HG03060 (cell line): ENCODE measurements at regions not wholly inside any gene's neighbourhood (a gene's known extent, or its start where the extent isn't known, plus 50 kb on each side); places are given as distances from the start of the nearest gene placed in this dataset.

Experiments
- ATAC-seq: cut with Tn5 transposase; IDR thresholded peaks from one replicate; pipeline ENCODE4 v1.9.1; 2021; ENCODE audit warnings: low read depth, moderate number of reproducible peaks; ENCODE audit not compliant: unreplicated experiment

GRCh38 chr12:65620046-65620445 lies 204.2 kb upstream of the HMGA2 start:
- ATAC-seq = no peak

- ATAC-seq = no peak
Measured at GRCh38 chr12:65622056-65622455, 202.2 kb upstream of the HMGA2 start.

DNA sequence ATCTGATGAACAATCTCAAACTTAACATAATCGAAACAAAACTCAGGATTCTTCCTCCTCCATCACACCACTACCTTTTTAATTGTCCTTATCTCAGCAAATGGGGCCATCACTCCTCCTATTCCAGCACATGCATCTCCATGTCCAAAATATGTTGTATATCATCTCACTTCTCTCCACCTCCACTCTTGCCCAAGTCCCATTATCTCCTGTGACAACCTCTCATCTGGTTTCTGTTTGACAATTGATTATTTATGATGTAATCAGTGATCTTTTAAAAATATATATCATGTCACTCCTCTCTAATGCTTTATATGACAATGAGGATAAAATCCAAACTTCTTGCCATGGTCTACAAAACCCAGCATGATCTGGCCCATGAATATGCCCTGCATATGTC lies 200.8 kb upstream of the HMGA2 start:
- ATAC-seq = no peak

GRCh38 chr12:65624554-65625086 lies 199.7 kb upstream of the HMGA2 start:
- no peak for ATAC-seq

- ATAC-seq = no peak
Measured at GRCh38 chr12:65628061-65628460, 196.2 kb upstream of the HMGA2 start.

DNA sequence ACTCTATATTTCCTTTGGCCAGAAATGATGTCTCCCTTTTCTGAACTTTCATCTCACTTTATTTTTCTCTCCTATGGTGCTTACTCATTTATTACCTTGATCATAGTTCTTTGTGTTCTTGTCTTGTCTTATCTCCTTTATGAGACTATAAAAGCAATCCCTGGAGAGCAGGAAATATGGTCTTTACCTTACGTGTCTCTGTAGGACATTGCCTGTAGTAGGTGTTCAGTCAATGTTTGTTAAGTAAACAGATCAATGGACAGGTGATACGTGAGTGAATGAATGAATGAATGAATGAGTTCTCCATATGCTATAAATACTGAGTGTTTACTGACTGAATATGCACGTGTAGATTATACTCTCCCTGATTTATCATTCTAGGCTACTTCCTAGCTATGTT lies 193.7 kb upstream of the HMGA2 start:
- ATAC-seq = no peak

DNA sequence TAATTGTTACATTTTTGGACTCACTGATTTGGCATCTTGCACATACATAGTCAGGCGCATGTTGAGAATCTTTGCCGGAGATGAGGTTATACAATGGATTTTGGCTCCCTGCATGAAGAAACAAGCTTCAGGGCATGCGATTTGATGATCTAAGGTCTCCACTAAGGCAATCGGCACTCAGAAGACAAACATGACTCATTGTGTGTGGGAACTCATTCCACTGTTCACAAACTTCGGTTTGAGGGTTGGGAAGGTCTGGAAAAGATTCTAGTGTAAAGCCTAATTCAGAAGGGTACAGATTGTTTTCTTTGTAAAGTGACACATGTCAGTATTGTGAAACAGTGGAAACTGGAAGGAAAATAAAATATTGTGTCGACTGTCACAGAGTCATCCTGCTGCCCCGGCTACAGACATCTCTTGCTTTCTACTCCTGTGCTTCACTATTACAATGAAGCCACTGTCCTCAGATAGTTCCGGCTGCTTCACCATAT lies 192.6 kb upstream of the HMGA2 start:
- no peak for ATAC-seq

DNA sequence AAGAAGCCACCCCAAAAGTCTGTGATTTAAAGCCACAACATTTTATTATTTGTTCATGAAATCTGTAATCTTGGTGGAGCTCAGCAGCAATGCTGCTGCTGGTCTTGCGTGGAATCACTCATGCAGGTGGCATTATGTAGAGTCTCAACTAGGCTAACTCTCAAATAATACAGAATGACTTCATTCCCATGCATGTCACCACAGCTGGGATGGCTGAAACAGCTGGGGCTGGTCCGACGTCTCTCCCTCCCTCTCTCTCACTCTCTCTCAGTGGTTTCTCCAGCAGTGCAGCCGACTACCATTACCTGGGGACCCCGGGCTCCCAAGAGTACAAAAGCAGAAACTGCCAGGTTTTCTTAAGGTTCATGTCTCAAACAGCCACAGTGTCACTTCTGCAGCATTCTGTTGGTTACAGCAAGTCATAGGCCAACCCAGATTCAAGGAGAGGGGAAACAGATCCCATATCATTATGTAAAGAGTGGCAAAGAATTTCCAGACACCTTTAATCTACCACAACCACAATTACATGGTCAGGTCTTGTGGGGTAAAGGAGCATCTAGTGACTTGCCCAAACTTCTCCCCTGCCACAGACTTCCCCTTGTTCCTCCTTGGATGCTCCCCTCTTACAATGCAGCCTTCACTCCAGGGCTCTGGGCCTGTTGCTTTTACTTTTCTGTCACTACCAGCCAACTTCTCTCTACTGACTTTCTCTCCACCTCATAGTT lies 192.0 kb upstream of the HMGA2 start:
- ATAC-seq = no peak

DNA sequence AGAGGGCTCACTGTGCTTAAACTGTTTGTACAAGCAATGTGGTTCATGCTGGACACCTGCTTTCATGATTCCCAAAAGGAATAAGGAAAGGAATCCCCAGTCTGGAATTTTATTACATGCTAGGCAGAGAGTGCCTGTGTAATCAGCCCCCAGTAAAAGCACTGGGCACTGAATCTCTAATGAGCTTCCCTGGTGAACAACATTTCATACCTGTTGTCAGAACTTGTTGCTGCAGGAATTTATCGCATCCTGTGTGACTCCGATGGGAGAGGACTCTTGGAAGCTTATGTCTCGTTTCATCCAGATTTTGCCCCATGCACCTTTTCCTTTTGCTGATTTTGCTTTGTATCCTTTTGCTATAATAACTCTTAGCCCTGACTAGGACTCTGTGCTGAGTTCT lies 190.2 kb upstream of the HMGA2 start:
- no peak for ATAC-seq

DNA sequence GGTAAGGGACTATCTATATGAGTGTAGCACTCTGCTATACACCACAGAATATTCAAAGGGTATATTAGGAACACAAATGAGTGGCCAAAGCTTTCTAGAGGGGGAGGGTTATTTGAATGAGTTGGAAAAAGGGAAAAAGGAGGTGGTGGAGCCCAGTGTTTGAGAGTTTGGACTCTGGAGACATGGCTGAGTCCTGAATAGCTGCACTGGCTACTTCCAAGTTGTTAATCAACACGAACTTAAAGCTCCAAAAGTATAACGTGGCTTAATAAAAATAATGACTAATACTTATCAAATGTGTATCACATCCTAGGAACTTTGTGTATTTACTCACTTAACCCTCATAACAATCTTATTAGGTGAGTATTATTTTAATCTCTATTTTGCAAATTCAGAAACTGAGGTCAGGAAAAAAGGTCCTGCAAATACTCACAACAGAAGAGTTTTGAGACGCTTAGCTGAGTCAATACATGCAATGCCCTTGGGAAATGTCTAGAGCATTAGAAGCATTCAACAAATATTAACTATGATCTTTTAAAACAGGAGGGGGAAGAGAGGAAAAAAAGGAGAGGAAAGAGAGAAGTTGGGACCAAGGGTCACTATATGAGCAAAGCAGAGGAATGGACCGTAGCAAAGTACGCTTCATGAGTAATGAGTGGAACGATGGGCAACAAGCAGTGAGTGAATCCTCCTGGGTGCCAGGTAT lies 189.5 kb upstream of the HMGA2 start:
- ATAC-seq = no peak

DNA sequence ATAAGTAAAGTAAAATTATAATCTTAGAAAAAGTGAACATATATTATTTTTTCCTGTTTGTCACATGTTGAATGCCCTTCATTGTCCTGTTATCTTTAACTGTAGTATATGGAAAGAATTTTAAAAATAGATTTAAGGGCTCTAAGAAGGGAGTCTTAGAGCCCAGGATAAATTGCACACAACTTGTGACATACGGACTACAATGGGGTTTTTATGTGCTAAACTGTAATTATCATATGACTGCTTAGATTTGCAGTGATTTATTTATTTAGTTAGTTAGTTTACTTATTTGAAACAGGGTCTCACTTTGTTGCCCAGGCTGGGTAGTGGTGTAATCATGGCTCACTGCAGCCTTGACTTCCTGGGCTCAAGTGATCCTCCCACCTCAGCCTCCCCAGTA lies 187.8 kb upstream of the HMGA2 start:
- ATAC-seq = no peak

GRCh38 chr12:65637150-65637549 lies 187.1 kb upstream of the HMGA2 start:
- no peak for ATAC-seq

GRCh38 chr12:65637774-65638173 lies 186.5 kb upstream of the HMGA2 start:
- ATAC-seq = no peak

- ATAC-seq = no peak
Measured at GRCh38 chr12:65638324-65638723, 186.0 kb upstream of the HMGA2 start.

GRCh38 chr12:65640489-65640901 lies 183.8 kb upstream of the HMGA2 start:
- no peak for ATAC-seq

GRCh38 chr12:65642061-65642661 lies 182.1 kb upstream of the HMGA2 start:
- ATAC-seq = no peak

- no peak for ATAC-seq
Measured at GRCh38 chr12:65643171-65643570, 181.1 kb upstream of the HMGA2 start.

GRCh38 chr12:65643595-65644386 lies 180.5 kb upstream of the HMGA2 start:
- no peak for ATAC-seq

DNA sequence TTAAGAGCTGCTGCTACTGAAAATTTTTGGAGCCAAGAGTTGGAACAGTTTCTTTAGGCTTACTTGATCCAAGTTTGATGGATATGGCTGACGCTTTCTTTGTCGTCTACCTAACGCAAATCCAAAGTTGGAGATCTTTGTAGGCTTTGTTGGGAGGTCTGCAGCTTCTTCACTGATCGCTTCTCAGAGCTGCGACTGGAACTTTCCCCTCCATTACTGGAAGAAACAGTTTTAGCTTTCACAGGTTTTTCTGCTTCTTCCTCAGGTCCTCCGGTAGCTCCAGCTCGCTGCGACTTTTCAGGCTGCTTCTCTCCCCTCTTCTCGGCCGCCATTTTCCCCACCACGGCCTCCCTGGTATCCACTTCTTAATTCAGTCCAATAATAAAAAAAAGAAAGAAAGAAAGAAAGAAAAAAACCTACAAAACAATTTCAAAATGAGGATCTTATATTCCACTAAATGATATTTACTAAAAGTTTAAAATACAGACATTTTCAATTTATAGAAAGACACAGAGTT lies 178.1 kb upstream of the HMGA2 start:
- no peak for ATAC-seq

DNA sequence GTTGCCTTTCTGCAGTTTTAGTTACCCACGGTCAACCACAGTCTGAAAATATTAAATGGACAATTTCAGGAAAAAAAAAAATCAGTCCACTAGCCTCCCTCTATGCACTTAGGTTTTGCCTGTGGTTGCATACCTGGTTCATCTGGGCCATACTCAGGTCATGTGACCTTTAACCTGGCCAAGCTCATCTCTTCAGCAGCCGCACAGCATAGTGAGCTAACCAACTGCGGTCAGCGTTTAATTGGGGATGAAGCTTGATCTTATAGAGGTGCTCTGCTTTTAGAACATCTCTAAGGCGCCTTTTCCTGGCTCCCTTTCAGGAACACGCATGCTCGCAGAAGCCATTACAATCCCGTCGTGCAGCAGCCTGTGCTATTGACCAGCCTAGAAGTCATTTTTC lies 177.2 kb upstream of the HMGA2 start:
- no peak for ATAC-seq
